ENCODE measurements at regions not wholly inside any gene's neighbourhood (a gene's known extent, or its start where the extent isn't known, plus 50 kb on each side); places are given as distances from the start of the nearest gene placed in this dataset.

DNA sequence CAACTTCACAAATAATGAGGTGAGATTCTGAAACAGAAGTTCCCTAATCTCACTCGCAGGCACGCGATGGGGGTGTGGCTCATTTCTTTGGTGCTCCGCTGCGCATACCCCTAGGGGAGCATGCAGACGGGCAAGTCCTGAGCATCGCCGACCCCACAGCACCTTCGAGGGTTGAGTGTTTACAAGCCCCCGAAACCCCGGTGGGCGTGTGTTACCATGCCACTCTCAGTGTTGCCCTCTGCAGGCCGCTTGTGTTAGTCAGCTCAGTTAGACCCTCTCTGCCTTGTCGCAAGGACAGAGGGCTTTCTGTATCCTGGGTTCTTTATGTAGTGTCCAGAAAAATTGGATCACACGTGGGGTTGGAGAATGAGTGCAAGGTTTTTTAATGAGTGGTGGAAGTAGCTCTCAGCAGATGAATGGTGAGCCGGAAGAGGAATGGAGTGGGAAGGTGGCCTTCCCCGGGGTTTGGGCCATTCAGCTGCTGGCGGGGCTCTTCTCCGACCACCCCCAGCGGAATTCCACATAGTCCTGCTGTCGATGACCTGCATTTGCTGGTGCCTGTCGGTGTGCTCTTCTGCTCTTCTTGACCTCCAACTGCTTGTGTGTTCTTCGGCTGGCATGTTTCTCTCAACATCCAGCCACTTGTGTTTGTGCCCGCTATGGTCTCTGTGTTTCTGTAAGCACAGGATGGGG lies 191.3 kb downstream of the RPRM start:
- TF ChIP-seq CTCF (IDR thresholded peaks at IDR 0.05; ENCODE audit: borderline replicate concordance, extremely low read depth, low read length, poor library complexity, severe bottlenecking) (no peak), EZH2 (IDR thresholded peaks at IDR 0.05; ENCODE audit: borderline replicate concordance, low read depth, low read length, severe bottlenecking) (no peak)

All from DND-41 (cell line).